GM18907 (cell line): ENCODE measurements at regions not wholly inside any gene's neighbourhood (a gene's known extent, or its start where the extent isn't known, plus 50 kb on each side); places are given as distances from the start of the nearest gene placed in this dataset.

Experiments used
- ATAC-seq: cut with Tn5 transposase; IDR thresholded peaks from one replicate; pipeline ENCODE4 v1.9.1; 2021; ENCODE audit warnings: mild to moderate bottlenecking, moderate library complexity; ENCODE audit not compliant: unreplicated experiment

DNA sequence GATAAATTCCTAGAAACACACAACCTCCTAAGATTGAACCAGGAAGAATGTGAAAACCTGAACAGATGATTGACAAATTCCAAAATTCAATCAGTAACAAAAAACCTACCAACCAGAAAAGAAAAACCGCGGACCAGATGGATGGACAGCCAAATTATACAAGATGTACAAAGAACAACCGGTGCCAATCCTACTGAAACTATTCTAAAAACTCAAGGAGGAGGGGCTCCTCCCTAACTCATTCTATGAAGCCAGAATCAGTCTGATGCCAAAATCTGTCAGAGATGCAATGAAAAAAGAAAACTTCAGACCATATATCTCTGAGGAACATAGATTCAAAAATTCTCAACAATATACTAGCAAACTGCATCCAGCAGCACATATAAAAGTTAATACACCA, 262.4 kb upstream of the DAB1 start:
- ATAC-seq: no peak

DNA sequence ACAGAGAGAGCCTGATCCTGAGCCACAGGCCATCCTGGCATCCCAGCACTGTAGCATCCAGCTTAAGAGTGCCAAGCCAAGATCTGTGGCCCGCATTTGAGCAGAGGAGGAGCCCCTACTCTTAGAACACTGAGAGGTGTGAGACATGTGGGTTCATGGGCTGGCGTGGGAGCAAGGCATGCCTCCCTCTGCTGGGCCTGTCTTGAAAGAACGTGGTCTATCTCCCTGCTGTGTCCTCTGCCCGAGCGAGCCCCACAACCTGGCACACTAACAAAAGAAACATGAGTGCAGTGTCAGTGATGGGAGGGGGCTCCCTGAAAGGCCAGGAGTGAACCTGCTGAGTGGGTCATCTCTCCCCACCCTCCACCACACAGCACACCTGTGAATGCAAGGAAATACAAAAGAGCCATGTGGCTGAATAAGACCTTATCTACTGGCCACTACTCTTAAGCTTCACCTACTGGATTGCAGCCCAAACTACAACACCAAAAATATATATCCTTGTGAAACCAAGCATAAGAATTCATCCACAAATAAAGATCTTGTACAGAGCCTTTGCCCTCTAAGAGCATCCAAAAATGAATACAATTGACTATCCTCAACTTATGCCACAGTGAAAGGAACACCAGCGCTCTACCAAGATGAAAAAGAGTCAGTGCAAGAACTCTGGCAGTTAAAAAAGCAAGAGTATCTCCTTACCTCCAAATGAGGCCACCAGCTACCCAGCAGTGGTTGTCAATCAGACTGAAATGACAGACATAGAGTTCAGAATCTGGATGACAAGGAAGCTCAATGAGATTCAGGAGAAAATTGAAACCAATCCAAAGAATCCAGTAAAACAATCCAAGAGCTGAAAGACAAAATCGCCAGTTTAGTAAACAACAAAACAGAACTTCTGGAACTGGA, 259.4 kb upstream of the DAB1 start:
- ATAC-seq: no peak

- ATAC-seq: no peak
Observed at GRCh38 chr1:57678138-57678537, 254.3 kb upstream of the DAB1 start.

DNA sequence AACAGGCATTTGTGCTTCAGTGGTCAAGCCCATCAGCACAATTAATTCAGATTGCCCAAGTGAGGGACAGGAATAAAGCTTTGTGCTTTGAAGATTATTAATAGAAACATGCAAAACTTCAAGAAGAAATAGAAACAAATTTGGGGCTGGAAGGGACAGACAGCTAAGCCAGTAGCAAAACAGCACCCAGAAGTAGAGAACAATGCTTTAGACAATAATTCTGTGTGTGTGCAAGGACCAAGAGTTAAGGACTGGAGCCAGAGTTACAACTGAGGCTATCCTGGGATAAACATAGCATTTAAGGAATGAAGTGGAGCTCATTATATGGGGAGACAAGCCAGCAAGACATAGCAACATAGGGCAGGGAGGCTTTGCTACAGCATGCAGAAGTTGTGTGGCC, 251.9 kb upstream of the DAB1 start:
- ATAC-seq: no peak

- ATAC-seq: no peak
Observed at GRCh38 chr1:57674801-57675200, 250.9 kb upstream of the DAB1 start.

DNA sequence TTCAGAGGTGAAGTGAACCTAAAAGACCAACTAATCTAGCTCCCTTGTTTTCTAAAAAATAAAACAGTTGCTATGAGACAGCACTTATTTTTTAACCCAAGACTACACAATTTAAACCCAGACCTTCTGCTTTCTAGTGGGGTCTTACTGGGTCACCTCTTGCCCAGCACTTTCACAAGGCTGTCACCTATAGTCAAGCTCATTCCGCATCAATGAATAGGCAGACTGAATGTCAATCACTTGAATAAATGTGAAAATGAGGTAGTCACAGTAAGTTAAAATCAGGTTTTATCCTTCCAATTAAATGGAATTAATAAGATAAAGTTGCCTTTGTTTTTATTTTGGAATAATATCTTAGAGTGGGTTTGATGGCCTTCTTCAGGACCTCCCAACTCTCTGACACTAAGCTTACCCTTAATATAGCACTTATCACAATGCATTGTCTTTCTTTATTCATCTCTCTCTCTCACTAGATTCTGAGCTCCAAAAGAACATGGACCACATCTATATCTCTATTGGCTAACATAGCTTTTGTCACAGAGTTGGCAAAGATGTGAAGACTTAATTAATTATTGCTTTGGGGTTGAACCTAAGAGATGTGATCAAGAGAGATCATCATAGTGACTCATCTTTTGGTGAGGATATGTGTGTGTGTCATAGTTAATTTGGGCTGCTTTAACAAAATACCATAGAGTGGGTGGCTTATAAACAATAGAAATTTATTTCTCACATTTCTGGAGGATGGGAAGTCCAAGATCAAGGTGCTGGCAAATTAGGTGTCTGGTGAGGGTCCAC, 248.7 kb upstream of the DAB1 start:
- ATAC-seq: no peak

GRCh38 chr1:57671750-57672149, 247.9 kb upstream of the DAB1 start:
- no peak for ATAC-seq

DNA sequence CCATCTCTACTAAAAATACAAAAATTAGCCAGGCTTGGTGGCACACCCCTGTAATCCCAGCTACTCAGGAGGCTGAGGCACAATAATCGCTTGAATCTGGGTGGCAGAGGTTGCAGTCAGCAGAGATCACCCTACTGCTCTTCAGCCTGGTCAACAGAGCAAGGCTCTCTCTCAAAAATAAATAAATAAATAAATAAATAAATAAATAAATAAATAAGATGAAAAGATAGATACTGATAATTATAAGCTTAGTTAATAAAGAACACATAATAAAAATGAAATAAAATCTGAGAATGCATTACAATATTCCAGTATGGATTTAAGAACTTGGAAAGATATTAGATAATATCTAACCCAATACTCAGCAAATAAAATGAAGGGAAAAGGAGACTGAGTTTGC, 235.9 kb upstream of the DAB1 start:
- ATAC-seq: no peak

GRCh38 chr1:57655161-57655560, 231.3 kb upstream of the DAB1 start:
- no peak for ATAC-seq

GRCh38 chr1:57644667-57645066, 220.8 kb upstream of the DAB1 start:
- ATAC-seq: no peak

DNA sequence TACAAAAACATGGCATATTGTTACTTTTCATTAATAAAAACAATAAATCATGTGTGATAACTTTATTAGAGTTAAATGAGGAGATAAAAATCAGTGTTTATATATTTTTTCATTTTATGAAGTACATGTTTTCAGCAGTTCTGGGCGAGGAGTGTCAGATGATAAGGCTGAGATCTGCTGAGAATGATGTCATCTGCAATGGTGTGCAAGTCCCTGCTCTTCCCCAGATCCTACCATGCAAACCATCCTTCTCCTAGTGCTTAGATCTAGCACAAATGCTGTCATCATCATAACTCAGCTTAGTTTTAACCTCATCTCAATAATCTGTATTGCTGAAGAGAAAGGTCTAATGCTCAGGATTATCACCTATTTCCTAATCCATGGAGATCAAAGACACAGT, 214.4 kb upstream of the DAB1 start:
- no peak for ATAC-seq

DNA sequence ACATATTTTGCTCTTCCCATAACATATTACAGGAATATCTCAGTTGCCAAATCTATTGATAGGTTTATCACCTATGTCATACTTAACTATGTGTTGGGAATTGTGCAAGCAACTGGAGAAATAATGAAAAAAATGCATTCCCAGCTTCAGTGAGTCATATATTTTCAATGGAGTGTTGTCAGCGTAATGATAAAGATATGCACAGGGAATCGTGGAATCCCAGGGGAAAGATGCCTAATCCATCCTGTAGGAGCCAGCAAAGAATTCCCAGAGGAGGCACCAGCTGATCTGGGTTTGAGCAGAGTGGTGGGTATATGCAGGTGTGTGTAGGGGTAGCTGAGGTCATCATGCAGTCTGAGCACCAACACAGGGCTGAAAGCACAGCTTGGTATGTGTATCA, 213.3 kb upstream of the DAB1 start:
- no peak for ATAC-seq

DNA sequence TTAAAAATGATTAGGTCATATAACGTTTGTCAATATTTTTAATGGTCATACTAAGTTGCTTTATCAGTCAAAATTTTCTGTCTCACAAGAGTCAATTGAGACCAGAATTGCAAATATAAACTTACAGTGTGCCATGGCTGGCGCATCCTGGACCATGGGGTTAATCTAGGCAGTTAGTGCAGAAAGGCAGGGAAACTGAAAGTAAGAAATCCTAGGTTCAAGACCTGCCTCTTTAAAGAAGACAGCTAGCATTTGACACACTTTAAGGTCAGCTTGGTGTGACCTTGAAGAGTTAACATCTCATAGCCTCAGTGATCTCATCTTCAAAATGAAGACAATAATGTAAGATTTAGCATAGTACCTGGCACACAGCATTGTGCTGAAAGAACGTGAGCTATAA, 210.0 kb upstream of the DAB1 start:
- ATAC-seq: no peak

GRCh38 chr1:57633056-57633455, 209.2 kb upstream of the DAB1 start:
- ATAC-seq: no peak

GRCh38 chr1:57632401-57632800, 208.5 kb upstream of the DAB1 start:
- no peak for ATAC-seq

GRCh38 chr1:57627612-57628011, 203.8 kb upstream of the DAB1 start:
- no peak for ATAC-seq

DNA sequence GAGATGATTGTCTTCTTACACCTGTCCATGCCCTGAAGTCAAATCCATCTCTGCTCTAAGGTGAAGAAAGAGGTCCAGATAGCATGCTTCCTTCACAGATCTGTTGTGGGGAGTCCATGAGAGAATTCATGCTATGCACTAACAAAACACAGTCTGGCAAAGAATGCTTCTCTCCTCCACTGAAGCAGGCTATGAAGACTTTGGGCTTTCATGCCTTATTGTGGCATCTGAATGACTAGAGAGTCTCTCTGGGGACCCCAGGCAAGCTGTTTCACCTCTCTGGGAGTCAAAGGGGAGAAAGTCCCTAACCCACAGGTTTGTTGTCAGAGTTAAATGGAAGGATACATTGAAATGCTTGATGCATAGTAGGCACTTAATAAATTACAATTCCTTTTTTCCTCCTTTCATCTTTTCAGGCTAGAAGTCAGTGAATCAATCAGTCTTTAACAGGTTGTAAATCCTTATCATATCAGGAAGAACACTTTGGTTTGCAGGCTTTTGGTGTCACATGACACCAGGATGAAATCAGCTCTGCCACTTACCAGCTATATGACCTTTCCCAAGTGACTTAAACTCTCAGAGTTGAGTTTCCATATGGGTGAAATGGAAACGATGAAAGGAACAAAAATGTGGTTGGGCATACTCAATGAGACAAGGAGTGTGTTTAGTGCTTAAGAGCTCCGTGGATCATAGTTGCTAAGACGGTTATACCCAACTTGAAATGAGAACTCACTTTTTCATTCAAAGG, 200.1 kb upstream of the DAB1 start:
- ATAC-seq: no peak

- ATAC-seq: no peak
Observed at GRCh38 chr1:57623039-57623790, 199.4 kb upstream of the DAB1 start.

- ATAC-seq: no peak
Observed at GRCh38 chr1:57621776-57622175, 197.9 kb upstream of the DAB1 start.

- no peak for ATAC-seq
Observed at GRCh38 chr1:57620605-57621004, 196.7 kb upstream of the DAB1 start.

DNA sequence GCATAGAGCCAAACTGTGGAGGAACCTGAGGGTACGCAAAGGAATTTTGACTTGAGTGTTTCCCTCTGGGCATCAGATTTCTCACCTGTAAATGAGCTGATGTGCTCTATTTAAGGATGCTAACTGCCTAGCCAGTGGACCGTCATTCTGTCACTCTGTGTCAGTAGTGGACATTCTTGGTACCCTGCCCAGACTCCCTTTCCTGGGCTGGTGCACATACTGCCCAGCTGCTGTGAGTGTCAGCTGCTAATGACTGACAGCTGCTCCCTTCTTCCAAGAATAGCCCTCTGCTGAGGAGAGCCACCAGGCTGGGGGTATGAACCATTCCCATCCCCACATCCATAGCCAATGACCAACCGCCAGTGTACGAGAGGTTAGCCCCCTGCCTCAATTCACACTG, 193.1 kb upstream of the DAB1 start:
- ATAC-seq: no peak
